Neural cell (in vitro differentiated cells): ENCODE measurements at regions not wholly inside any gene's neighbourhood (a gene's known extent, or its start where the extent isn't known, plus 50 kb on each side); places are given as distances from the start of the nearest gene placed in this dataset.

Source experiments
- H2AFZ ChIP-seq: fragments of 200-600, 300-800 bp; sonication (generic), shearing (Covaris generic); 2 replicates; pipeline ENCODE4 v1.6.0; 2014; ENCODE audit warnings: low read depth, mild to moderate bottlenecking, antibody characterized with exemption, low read length, moderate library complexity
- H3F3A ChIP-seq: fragments of 200-600 bp; shearing (Covaris generic); 2 replicates; pipeline ENCODE4 v1.6.1; 2016; ENCODE audit warnings: mild to moderate bottlenecking, moderate library complexity, mixed read lengths, antibody characterized with exemption, low read length; ENCODE audit not compliant: insufficient read depth, poor library complexity, severe bottlenecking
- H3K27ac ChIP-seq: fragments of 200-600, 300-800 bp; sonication (generic), shearing (Covaris generic); 2 replicates; pipeline ENCODE4 v1.5.1; 2014; ENCODE audit warnings: mild to moderate bottlenecking, low read length, moderate library complexity
- H3K27me3 ChIP-seq: fragments of 300-800, 200-600 bp; sonication (generic), shearing (Covaris generic); 2 replicates; pipeline ENCODE4 v1.6.0; 2014; ENCODE audit warnings: mild to moderate bottlenecking, low read depth, low read length, moderate library complexity; ENCODE audit not compliant: insufficient read depth
- H3K36me3 ChIP-seq: fragments of 300-800, 200-600 bp; sonication (generic), shearing (Covaris generic); 2 replicates; pipeline ENCODE4 v1.5.1; 2014; ENCODE audit warnings: mild to moderate bottlenecking, antibody characterized with exemption, low read length, moderate library complexity; ENCODE audit not compliant: insufficient read depth
- H3K4me2 ChIP-seq: fragments of 300-800, 200-600 bp; sonication (generic), shearing (Covaris generic); 2 replicates; pipeline ENCODE4 v1.6.0; 2014; ENCODE audit warnings: mild to moderate bottlenecking, low read length
- H3K4me3 ChIP-seq: fragments of 300-800, 200-600 bp; sonication (generic), shearing (Covaris generic); 2 replicates; pipeline ENCODE4 v1.5.1; 2014; ENCODE audit warnings: mild to moderate bottlenecking, low read length, moderate library complexity
- H3K79me2 ChIP-seq: fragments of 200-600 bp; shearing (Covaris generic); replicated peaks from 2 replicates; pipeline ENCODE4 v1.6.0; 2014; ENCODE audit warnings: mild to moderate bottlenecking, low read length, moderate library complexity; ENCODE audit not compliant: insufficient read depth
- H3K9ac ChIP-seq: fragments of 300-800, 200-600 bp; sonication (generic), shearing (Covaris generic); 2 replicates; pipeline ENCODE4 v1.6.1; 2016; ENCODE audit warnings: mild to moderate bottlenecking, low read length, mixed read lengths
- H3K9me2 ChIP-seq: fragments of 200-600 bp; shearing (Covaris generic); 2 replicates; pipeline ENCODE4 v1.6.1; 2016; ENCODE audit warnings: mild to moderate bottlenecking, low read length, mixed read lengths; ENCODE audit not compliant: insufficient read depth
- H3K9me3 ChIP-seq: fragments of 200-600, 300-800 bp; sonication (generic), shearing (Covaris generic); 2 replicates; pipeline ENCODE4 v1.6.1; 2016; ENCODE audit warnings: mild to moderate bottlenecking, mixed run types, low read length, moderate library complexity, mixed read lengths
- H4K20me1 ChIP-seq: fragments of 200-600 bp; shearing (Covaris generic); 2 replicates; pipeline ENCODE4 v1.6.1; 2016; ENCODE audit warnings: mild to moderate bottlenecking, mixed run types; ENCODE audit not compliant: insufficient read depth
- EP300 ChIP-seq: fragments of 450-650 bp; conservative IDR thresholded peaks from 2 replicates; pipeline ENCODE4 v1.6.1; 2014; ENCODE audit warnings: antibody characterized with exemption, mild to moderate bottlenecking, moderate library complexity; ENCODE audit not compliant: poor library complexity, severe bottlenecking
- EZH2 ChIP-seq: fragments of 200-600, 300-800 bp; shearing (Covaris generic), sonication (generic); IDR thresholded peaks from 2 replicates; pipeline ENCODE4 v1.6.1; 2014; ENCODE audit warnings: antibody characterized with exemption, low read length, borderline replicate concordance, mild to moderate bottlenecking; ENCODE audit not compliant: insufficient read depth, poor library complexity, severe bottlenecking
- MXI1 ChIP-seq: fragments of 450-650 bp; conservative IDR thresholded peaks from 2 replicates; pipeline ENCODE4 v1.6.1; 2014; ENCODE audit warnings: antibody characterized with exemption, mild to moderate bottlenecking; ENCODE audit not compliant: poor library complexity, severe bottlenecking
- POLR2AphosphoS5 ChIP-seq: IDR thresholded peaks from 2 replicates; pipeline ENCODE4 v1.6.1; 2012
- RAD21 ChIP-seq: fragments of 450-650 bp; conservative IDR thresholded peaks from 2 replicates; pipeline ENCODE4 v1.6.1; 2014; ENCODE audit warnings: antibody characterized with exemption, mild to moderate bottlenecking, moderate library complexity
- SMC3 ChIP-seq: fragments of 450-650 bp; conservative IDR thresholded peaks from 2 replicates; pipeline ENCODE4 v1.6.1; 2014; ENCODE audit warnings: antibody characterized with exemption, mild to moderate bottlenecking, moderate library complexity; ENCODE audit not compliant: poor library complexity
- TAF1 ChIP-seq: IDR thresholded peaks from 2 replicates; pipeline ENCODE4 v1.6.1; 2012; ENCODE audit warnings: low read depth
- TF ChIP-seq, protein P1 (sequence below): fragments of 450-650 bp; IDR thresholded peaks from 2 replicates; pipeline ENCODE4 v1.5.1; 2014; ENCODE audit warnings: antibody characterized with exemption, mild to moderate bottlenecking, moderate library complexity; ENCODE audit not compliant: poor library complexity, severe bottlenecking
- TF ChIP-seq, protein P2 (sequence below): IDR thresholded peaks from 2 replicates; pipeline ENCODE4 v1.6.1; 2012; ENCODE audit warnings: borderline replicate concordance

DNA sequence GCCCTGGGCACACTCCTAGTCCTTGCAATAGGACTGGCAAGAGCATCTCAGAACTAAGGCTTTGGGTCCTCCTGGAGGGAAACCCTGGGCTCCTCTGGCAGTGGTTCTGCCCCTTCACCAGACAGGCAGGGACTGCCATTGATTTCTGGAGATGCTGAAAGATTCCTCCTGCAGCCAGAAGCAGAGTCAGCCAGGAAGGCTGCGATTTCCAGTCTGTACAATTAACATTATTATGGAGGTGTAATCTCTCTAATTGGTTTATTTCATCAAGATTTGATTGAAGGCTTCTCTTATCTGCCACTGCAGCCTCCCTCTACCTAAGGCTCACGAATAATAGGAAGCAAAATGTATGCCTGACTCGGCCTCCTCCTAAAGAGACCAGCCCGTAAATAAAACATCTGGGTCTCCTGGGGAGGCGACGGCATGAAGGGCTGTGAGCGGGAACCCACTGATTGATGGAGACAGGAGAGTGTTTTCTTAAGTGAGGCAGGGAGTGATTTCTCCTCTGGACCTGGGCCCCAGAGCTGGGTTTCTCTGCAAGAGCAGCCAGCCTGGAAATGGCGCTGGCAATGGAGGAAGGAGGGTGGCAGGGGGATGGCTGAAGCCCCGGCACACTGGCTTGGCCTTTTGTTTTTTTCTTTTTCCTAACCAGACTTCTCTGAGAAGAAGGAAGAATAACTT, 689.6 kb downstream of the DHX35 start:
- Histone ChIP-seq H3K79me2 (no peaks in the 10 kb centered on the region), H3K9me3 (no peaks in the 10 kb centered on the region), H3K9ac (no peak overlapping the region), H3K9me2 (no peaks in the 10 kb centered on the region), H3K27ac (no peak overlapping the region), H3K36me3 (no peaks in the 10 kb centered on the region), H4K20me1 (no peaks in the 10 kb centered on the region), H2AFZ (no peak overlapping the region), H3F3A (no peaks in the 10 kb centered on the region), H3K4me3 (no peak overlapping the region), H3K4me2 (no peak overlapping the region), H3K27me3 (no peaks in the 10 kb centered on the region)
- no peak for TF ChIP-seq MXI1
- no peak for TF ChIP-seq EZH2
- no peak for TF ChIP-seq RAD21
- TF ChIP-seq POLR2AphosphoS5: no peak
- no peak for TF ChIP-seq SMC3
- TF ChIP-seq, protein P1, sequence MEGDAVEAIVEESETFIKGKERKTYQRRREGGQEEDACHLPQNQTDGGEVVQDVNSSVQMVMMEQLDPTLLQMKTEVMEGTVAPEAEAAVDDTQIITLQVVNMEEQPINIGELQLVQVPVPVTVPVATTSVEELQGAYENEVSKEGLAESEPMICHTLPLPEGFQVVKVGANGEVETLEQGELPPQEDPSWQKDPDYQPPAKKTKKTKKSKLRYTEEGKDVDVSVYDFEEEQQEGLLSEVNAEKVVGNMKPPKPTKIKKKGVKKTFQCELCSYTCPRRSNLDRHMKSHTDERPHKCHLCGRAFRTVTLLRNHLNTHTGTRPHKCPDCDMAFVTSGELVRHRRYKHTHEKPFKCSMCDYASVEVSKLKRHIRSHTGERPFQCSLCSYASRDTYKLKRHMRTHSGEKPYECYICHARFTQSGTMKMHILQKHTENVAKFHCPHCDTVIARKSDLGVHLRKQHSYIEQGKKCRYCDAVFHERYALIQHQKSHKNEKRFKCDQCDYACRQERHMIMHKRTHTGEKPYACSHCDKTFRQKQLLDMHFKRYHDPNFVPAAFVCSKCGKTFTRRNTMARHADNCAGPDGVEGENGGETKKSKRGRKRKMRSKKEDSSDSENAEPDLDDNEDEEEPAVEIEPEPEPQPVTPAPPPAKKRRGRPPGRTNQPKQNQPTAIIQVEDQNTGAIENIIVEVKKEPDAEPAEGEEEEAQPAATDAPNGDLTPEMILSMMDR: no peak
- TF ChIP-seq, protein P2, sequence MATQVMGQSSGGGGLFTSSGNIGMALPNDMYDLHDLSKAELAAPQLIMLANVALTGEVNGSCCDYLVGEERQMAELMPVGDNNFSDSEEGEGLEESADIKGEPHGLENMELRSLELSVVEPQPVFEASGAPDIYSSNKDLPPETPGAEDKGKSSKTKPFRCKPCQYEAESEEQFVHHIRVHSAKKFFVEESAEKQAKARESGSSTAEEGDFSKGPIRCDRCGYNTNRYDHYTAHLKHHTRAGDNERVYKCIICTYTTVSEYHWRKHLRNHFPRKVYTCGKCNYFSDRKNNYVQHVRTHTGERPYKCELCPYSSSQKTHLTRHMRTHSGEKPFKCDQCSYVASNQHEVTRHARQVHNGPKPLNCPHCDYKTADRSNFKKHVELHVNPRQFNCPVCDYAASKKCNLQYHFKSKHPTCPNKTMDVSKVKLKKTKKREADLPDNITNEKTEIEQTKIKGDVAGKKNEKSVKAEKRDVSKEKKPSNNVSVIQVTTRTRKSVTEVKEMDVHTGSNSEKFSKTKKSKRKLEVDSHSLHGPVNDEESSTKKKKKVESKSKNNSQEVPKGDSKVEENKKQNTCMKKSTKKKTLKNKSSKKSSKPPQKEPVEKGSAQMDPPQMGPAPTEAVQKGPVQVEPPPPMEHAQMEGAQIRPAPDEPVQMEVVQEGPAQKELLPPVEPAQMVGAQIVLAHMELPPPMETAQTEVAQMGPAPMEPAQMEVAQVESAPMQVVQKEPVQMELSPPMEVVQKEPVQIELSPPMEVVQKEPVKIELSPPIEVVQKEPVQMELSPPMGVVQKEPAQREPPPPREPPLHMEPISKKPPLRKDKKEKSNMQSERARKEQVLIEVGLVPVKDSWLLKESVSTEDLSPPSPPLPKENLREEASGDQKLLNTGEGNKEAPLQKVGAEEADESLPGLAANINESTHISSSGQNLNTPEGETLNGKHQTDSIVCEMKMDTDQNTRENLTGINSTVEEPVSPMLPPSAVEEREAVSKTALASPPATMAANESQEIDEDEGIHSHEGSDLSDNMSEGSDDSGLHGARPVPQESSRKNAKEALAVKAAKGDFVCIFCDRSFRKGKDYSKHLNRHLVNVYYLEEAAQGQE: no peak
- TF ChIP-seq TAF1: no peak
- TF ChIP-seq EP300: no peak

DNA sequence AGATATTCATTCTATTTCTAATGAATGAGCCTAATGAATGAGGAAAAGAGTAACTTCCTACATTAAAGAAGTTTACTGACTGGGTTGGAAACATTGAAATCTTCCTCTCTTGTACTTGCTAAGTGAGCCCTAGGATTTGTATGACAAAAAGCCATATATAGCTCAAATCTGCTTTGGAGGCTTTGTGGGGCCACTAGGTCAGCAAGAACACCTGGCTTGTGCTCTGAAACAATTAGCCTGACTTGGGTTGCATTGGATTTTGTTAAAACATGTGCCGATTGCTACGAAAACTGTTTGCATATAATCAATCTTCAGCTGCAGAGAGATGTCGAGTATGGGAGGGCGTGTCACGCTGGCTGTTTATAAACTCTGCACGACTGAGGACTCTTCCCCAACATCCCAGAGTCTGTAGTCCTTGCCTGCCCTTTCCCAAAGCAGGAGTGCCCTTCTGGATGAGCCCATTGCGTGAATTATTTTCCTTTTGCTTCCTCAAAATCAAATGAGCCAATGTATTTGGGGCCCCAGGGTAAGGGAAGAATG, 684.8 kb downstream of the DHX35 start:
- no peak for TF ChIP-seq EZH2
- TF ChIP-seq, protein P1: no peak
- no peak for TF ChIP-seq TAF1
- TF ChIP-seq EP300: no peak
- TF ChIP-seq POLR2AphosphoS5: no peak
- no peak for TF ChIP-seq MXI1
- TF ChIP-seq, protein P2: no peak
- no peak for TF ChIP-seq SMC3
- no peak for TF ChIP-seq RAD21
- no peak overlapping the region for H3K4me3 ChIP-seq
- no peak overlapping the region for H3K4me2 ChIP-seq
- H3K9me2 ChIP-seq: no peaks in the 10 kb centered on the region
- no peaks in the 10 kb centered on the region for H3F3A ChIP-seq
- H4K20me1 ChIP-seq: no peaks in the 10 kb centered on the region
- no peaks in the 10 kb centered on the region for H3K79me2 ChIP-seq
- H3K9me3 ChIP-seq: no peaks in the 10 kb centered on the region
- no peak overlapping the region for H2AFZ ChIP-seq
- no peak overlapping the region for H3K9ac ChIP-seq
- no peaks in the 10 kb centered on the region for H3K27me3 ChIP-seq
- H3K36me3 ChIP-seq: no peaks in the 10 kb centered on the region
- no peak overlapping the region for H3K27ac ChIP-seq
